ACC112 (cell line): ENCODE measurements at regions not wholly inside any gene's neighbourhood (a gene's known extent, or its start where the extent isn't known, plus 50 kb on each side); places are given as distances from the start of the nearest gene placed in this dataset.
"Not testable (repeated sequence)": the region's sequence is repeated elsewhere in the genome, so short reads cannot be mapped to it uniquely, and the experiment has no call there.

Experiments used
- H2AFZ ChIP-seq: fragments of 200-600 bp; sonication (generic); one replicate; pipeline ENCODE4 v1.6.0; 2017; ENCODE audit warnings: antibody characterized with exemption, low read length; ENCODE audit not compliant: unreplicated experiment
- H3K27ac ChIP-seq: fragments of 200-600 bp; sonication (generic); 2 replicates; pipeline ENCODE4 v1.5.1; 2014; ENCODE audit warnings: low read depth, mild to moderate bottlenecking, antibody characterized with exemption, low read length, moderate library complexity
- H3K27me3 ChIP-seq: fragments of 200-600 bp; sonication (generic); 2 replicates; pipeline ENCODE4 v1.6.1; 2014; ENCODE audit warnings: mild to moderate bottlenecking, antibody characterized with exemption, low read length, moderate library complexity, mixed read lengths; ENCODE audit not compliant: insufficient read depth
- H3K36me3 ChIP-seq: fragments of 200-600 bp; sonication (generic); 2 replicates; pipeline ENCODE4 v1.6.1; 2016; ENCODE audit warnings: mild to moderate bottlenecking, antibody characterized with exemption, low read length, moderate library complexity, mixed read lengths; ENCODE audit not compliant: insufficient read depth
- H3K4me1 ChIP-seq: fragments of 200-600 bp; sonication (generic); one replicate; pipeline ENCODE4 v1.6.1; 2016; ENCODE audit warnings: low read length, mixed read lengths; ENCODE audit not compliant: insufficient read depth, unreplicated experiment, control insufficient read depth
- H3K4me3 ChIP-seq: fragments of 200-600 bp; sonication (generic); 2 replicates; pipeline ENCODE4 v1.5.1; 2014; ENCODE audit warnings: mild to moderate bottlenecking, low read depth, low read length
- H3K79me2 ChIP-seq: fragments of 200-600 bp; sonication (generic); one replicate; pipeline ENCODE4 v1.6.0; 2016; ENCODE audit warnings: low read length; ENCODE audit not compliant: control insufficient read depth, unreplicated experiment, insufficient read depth

GRCh38 chr2:16346671-16347070 lies 319.0 kb downstream of the CYRIA start:
- no peak overlapping the region for H3K4me3 ChIP-seq

GRCh38 chr2:16345231-16345630 lies 320.4 kb downstream of the CYRIA start:
- H3K4me1 ChIP-seq, H3K27ac ChIP-seq, H3K36me3 ChIP-seq, H3K27me3 ChIP-seq, H2AFZ ChIP-seq, H3K4me3 ChIP-seq, H3K79me2 ChIP-seq: not testable (repeated sequence)

More at GRCh38 chr2:16346671-16347070, 319.0 kb downstream of the CYRIA start:
- Histone ChIP-seq H3K27ac (no peak overlapping the region), H2AFZ (no peak overlapping the region), H3K27me3 (no peaks in the 10 kb centered on the region), H3K79me2 (no peaks in the 10 kb centered on the region), H3K4me1 (no peaks in the 10 kb centered on the region), H3K36me3 (no peaks in the 10 kb centered on the region)

DNA sequence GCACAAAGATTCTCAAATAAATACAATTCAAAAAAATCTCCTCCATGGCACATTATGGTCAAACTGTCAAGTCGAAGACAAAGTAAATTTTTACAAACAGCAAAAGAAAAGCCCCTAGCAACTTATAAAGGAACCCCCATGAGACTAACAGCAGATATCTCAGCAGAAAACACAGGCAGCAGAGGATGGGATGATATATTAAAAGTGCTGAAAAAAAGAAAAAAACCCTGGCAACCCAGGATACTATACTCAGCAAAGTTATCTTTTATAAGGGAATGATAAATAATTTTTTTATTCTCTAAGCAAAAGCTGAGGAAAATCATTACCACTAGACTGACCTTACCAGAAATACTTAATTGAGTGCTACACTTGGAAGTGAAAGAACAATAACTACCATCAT lies 326.4 kb downstream of the CYRIA start:
- no peaks in the 10 kb centered on the region for H3K79me2 ChIP-seq
- no peak overlapping the region for H2AFZ ChIP-seq
- H3K4me1 ChIP-seq = no peaks in the 10 kb centered on the region
- no peaks in the 10 kb centered on the region for H3K27me3 ChIP-seq
- no peaks in the 10 kb centered on the region for H3K36me3 ChIP-seq
- no peak overlapping the region for H3K4me3 ChIP-seq
- no peak overlapping the region for H3K27ac ChIP-seq

GRCh38 chr2:16338026-16338425 lies 327.6 kb downstream of the CYRIA start:
- H2AFZ ChIP-seq = no peak overlapping the region
- H3K36me3 ChIP-seq = no peaks in the 10 kb centered on the region
- H3K79me2 ChIP-seq = no peaks in the 10 kb centered on the region
- H3K27me3 ChIP-seq = no peaks in the 10 kb centered on the region
- H3K27ac ChIP-seq = no peak overlapping the region
- no peaks in the 10 kb centered on the region for H3K4me1 ChIP-seq
- H3K4me3 ChIP-seq = no peak overlapping the region

GRCh38 chr2:16336916-16337315 lies 328.7 kb downstream of the CYRIA start:
- no peaks in the 10 kb centered on the region for H3K4me1 ChIP-seq
- no peak overlapping the region for H3K27ac ChIP-seq
- no peaks in the 10 kb centered on the region for H3K27me3 ChIP-seq

DNA sequence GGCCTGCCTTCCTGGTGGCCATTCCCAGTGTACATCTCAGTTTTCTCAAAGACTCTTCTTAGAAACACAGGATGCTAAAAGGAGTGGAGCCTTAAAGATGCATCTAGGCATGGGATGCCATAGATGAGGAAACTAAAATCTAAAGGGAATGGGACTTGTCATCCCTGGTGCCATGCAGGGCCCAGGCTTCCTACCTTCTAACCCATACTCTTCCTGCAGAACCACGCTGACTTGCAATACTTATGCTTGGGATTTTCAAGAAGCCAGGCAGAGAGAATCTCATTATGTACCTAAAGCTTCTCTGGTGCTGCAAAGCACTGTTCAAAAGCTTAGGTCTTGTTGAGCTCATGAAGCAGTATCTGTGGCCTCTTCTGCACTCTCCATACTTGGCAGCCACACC lies 329.1 kb downstream of the CYRIA start:
- H3K4me1 ChIP-seq = no peaks in the 10 kb centered on the region
- H3K27ac ChIP-seq = no peak overlapping the region
- no peak overlapping the region for H2AFZ ChIP-seq
- no peaks in the 10 kb centered on the region for H3K36me3 ChIP-seq
- H3K79me2 ChIP-seq = no peaks in the 10 kb centered on the region
- no peak overlapping the region for H3K4me3 ChIP-seq
- H3K27me3 ChIP-seq = no peaks in the 10 kb centered on the region

More at GRCh38 chr2:16336916-16337315, 328.7 kb downstream of the CYRIA start:
- no peaks in the 10 kb centered on the region for H3K79me2 ChIP-seq
- H3K36me3 ChIP-seq = no peaks in the 10 kb centered on the region
- H2AFZ ChIP-seq = no peak overlapping the region
- no peak overlapping the region for H3K4me3 ChIP-seq

GRCh38 chr2:16335947-16336346 lies 329.7 kb downstream of the CYRIA start:
- no peaks in the 10 kb centered on the region for H3K27me3 ChIP-seq
- H3K79me2 ChIP-seq = no peaks in the 10 kb centered on the region
- H3K36me3 ChIP-seq = no peaks in the 10 kb centered on the region
- no peak overlapping the region for H2AFZ ChIP-seq
- no peak overlapping the region for H3K27ac ChIP-seq
- H3K4me1 ChIP-seq = no peaks in the 10 kb centered on the region
- no peak overlapping the region for H3K4me3 ChIP-seq

DNA sequence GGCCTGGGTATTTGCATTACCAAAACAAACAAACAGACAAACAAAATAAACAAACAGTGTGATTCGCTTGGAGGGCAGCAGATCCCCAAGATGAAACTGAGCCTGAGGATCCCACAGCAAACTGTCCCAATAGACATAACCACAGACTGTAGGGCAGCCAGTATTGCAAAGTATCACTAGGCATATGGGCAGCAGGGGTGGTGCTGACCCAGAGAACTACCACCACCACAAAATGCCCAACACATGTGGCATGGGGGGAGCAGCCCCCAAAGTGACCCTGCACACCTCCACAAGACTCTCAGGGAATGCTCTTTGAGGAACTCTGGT lies 330.1 kb downstream of the CYRIA start:
- no peak overlapping the region for H3K27ac ChIP-seq
- H3K4me1 ChIP-seq = no peaks in the 10 kb centered on the region
- no peaks in the 10 kb centered on the region for H3K79me2 ChIP-seq
- H3K27me3 ChIP-seq = no peaks in the 10 kb centered on the region
- H3K4me3 ChIP-seq = no peak overlapping the region
- no peak overlapping the region for H2AFZ ChIP-seq
- no peaks in the 10 kb centered on the region for H3K36me3 ChIP-seq

GRCh38 chr2:16334886-16335603 lies 330.6 kb downstream of the CYRIA start:
- Histone ChIP-seq H2AFZ (no peak overlapping the region), H3K27ac (no peak overlapping the region), H3K36me3 (no peaks in the 10 kb centered on the region), H3K4me1 (no peaks in the 10 kb centered on the region), H3K27me3 (no peaks in the 10 kb centered on the region), H3K79me2 (no peaks in the 10 kb centered on the region), H3K4me3 (no peak overlapping the region)

- H3K79me2 ChIP-seq = no peaks in the 10 kb centered on the region
- no peak overlapping the region for H3K27ac ChIP-seq
- H3K27me3 ChIP-seq = no peaks in the 10 kb centered on the region
- H3K4me1 ChIP-seq = no peaks in the 10 kb centered on the region
- H3K4me3 ChIP-seq = no peak overlapping the region
- no peak overlapping the region for H2AFZ ChIP-seq
- H3K36me3 ChIP-seq = no peaks in the 10 kb centered on the region
Measured at GRCh38 chr2:16334366-16334765, 331.3 kb downstream of the CYRIA start.

GRCh38 chr2:16333681-16334080 lies 332.0 kb downstream of the CYRIA start:
- Histone ChIP-seq H3K27ac (no peak overlapping the region), H3K27me3 (no peaks in the 10 kb centered on the region), H3K4me1 (no peaks in the 10 kb centered on the region), H3K4me3 (no peak overlapping the region), H3K79me2 (no peaks in the 10 kb centered on the region), H3K36me3 (no peaks in the 10 kb centered on the region), H2AFZ (no peak overlapping the region)
